ENCODE measurements at regions not wholly inside any gene's neighbourhood (a gene's known extent, or its start where the extent isn't known, plus 50 kb on each side); places are given as distances from the start of the nearest gene placed in this dataset.

GRCh38 chr14:21978184-21978998 lies 304.8 kb upstream of the OR4E1 start:
- H4K20me1 ChIP-seq (ENCODE audit: insufficient read depth, low read length), result no peaks in the 10 kb centered on the region
- TF ChIP-seq RAD21 (IDR thresholded peaks at IDR 0.05; ENCODE audit: low read length), result 0 out of 2 replicates have a peak, but pooled peaks have one; percentile 18
- TF ChIP-seq, protein P1, sequence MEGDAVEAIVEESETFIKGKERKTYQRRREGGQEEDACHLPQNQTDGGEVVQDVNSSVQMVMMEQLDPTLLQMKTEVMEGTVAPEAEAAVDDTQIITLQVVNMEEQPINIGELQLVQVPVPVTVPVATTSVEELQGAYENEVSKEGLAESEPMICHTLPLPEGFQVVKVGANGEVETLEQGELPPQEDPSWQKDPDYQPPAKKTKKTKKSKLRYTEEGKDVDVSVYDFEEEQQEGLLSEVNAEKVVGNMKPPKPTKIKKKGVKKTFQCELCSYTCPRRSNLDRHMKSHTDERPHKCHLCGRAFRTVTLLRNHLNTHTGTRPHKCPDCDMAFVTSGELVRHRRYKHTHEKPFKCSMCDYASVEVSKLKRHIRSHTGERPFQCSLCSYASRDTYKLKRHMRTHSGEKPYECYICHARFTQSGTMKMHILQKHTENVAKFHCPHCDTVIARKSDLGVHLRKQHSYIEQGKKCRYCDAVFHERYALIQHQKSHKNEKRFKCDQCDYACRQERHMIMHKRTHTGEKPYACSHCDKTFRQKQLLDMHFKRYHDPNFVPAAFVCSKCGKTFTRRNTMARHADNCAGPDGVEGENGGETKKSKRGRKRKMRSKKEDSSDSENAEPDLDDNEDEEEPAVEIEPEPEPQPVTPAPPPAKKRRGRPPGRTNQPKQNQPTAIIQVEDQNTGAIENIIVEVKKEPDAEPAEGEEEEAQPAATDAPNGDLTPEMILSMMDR (conservative IDR thresholded peaks at IDR 0.05; ENCODE audit: low read depth, low read length), result peak; percentile 55
- no peak for TF ChIP-seq BHLHE40 (IDR thresholded peaks at IDR 0.05; ENCODE audit: low read depth, low read length)
- TF ChIP-seq MAZ (IDR thresholded peaks at IDR 0.05; ENCODE audit: borderline replicate concordance, low read depth, low read length), result no peak
- no peak for TF ChIP-seq POLR2A (IDR thresholded peaks at IDR 0.05; ENCODE audit: low read depth, low read length)
- TF ChIP-seq MXI1 (IDR thresholded peaks at IDR 0.05; ENCODE audit: borderline replicate concordance, low read depth, low read length), result no peak
- H2BK15ac ChIP-seq (ENCODE audit: low read depth, low read length), result no peak overlapping the region
- H4K5ac ChIP-seq (ENCODE audit: low read depth, low read length), result no peak overlapping the region
- no peaks in the 10 kb centered on the region for H3K9me1 ChIP-seq (ENCODE audit: insufficient read depth, low read length)
- DNase-seq (peak; percentile 15), ATAC-seq (ENCODE audit: low read depth) (peak; percentile 46; the same call in 1 of the 2 replicates)
- BruUV-seq (replicated peaks), result no TSS peak
- POLR2A ChIA-PET (ENCODE audit: unreplicated experiment), result interaction anchor here (0.6 kb wide), 1 partner anchor 37 kb away, joined by 3 read pairs; no protein-coding TSS in a partner anchor
- no peaks in the 10 kb centered on the region for H3K36me3 ChIP-seq (ENCODE audit: control insufficient read depth, insufficient read depth, low read length)
- no peak overlapping the region for H2BK5ac ChIP-seq (ENCODE audit: low read depth, low read length, poor library complexity, severe bottlenecking)
- intact Hi-C loops (cut with micrococcal nuclease), result no loop called here
- CTCF ChIA-PET, result interaction anchor here (0.6 to 2.5 kb wide), 9 partner anchors 9 to 84 kb away, joined by 3 to 12 read pairs (median 4); no protein-coding TSS in a partner anchor
- H3K4ac ChIP-seq (ENCODE audit: low read depth, low read length), result no peak overlapping the region
- H2AK9ac ChIP-seq (replicated peaks; ENCODE audit: low read depth, low read length, poor library complexity), result no peak overlapping the region
- H2BK120ac ChIP-seq (ENCODE audit: low read depth, low read length), result no peak overlapping the region
- H3K23ac ChIP-seq (ENCODE audit: low read depth, low read length), result no peak overlapping the region
- H2BK20ac ChIP-seq (ENCODE audit: low read depth, low read length), result no peak overlapping the region
- no peak overlapping the region for H4K8ac ChIP-seq (ENCODE audit: low read depth in 2 of 2, low read length in 2 of 2)
- H3K27me3 ChIP-seq (ENCODE audit: control insufficient read depth, insufficient read depth, low read length), result no peaks in the 10 kb centered on the region
- no peaks in the 10 kb centered on the region for H3K79me1 ChIP-seq (ENCODE audit: low read depth in 1 of 2, low read length in 2 of 2)
- H3K9me3 ChIP-seq (ENCODE audit: control insufficient read depth, insufficient read depth, low read length), result no peaks in the 10 kb centered on the region
- 67% methylated on average over 1 of the region's 11 CpGs; no CpG with 5 or more reads in 1 of the 2 experiments for WGBS, 2 experiments (ENCODE audit: extremely low coverage in 2 of 2, insufficient read length in 1 of 2)
- H3K4me3 ChIP-seq (ENCODE audit: insufficient read depth, low read depth, low read length), result no peak overlapping the region
- in situ Hi-C loops (cut with MboI; ENCODE audit: low sequenced_read_pairs), result no loop called here
- no peak overlapping the region for H3K4me2 ChIP-seq (ENCODE audit: low read depth, low read length)
- no peak overlapping the region for H2AFZ ChIP-seq (replicated peaks; ENCODE audit: low read length, poor library complexity)
- H3K9ac ChIP-seq (ENCODE audit: low read depth, low read length), result no peak overlapping the region
- no peak overlapping the region for H3K14ac ChIP-seq (replicated peaks; ENCODE audit: low read depth, low read length)
- no peaks in the 10 kb centered on the region for H3K4me1 ChIP-seq (ENCODE audit: control insufficient read depth, insufficient read depth, low read length)
- dilution Hi-C loops (cut with HindIII; ENCODE audit: low sequenced_read_pairs, unreplicated experiment), result no loop called here
- no peak overlapping the region for H3K18ac ChIP-seq (ENCODE audit: low read depth, low read length)
- no peak overlapping the region for H4K91ac ChIP-seq (ENCODE audit: insufficient read depth, low read depth, low read length)
- no peak overlapping the region for H3K27ac ChIP-seq (ENCODE audit: insufficient read depth, low read length)
- H2AK5ac ChIP-seq (ENCODE audit: low read depth, low read length), result no peak overlapping the region
- no peak overlapping the region for H3K56ac ChIP-seq (ENCODE audit: extremely low read depth, insufficient read depth, low read length)

Data from IMR-90 (cell line).